ENCODE measurements at regions not wholly inside any gene's neighbourhood (a gene's known extent, or its start where the extent isn't known, plus 50 kb on each side); places are given as distances from the start of the nearest gene placed in this dataset.

GRCh38 chr4:123497340-123497739 is 100.7 kb downstream of the SPRY1 start:
- no peak for DNase-seq (ENCODE audit: low spot score)

- no peak for DNase-seq (ENCODE audit: low spot score)
Measured at GRCh38 chr4:123501733-123502132, 105.1 kb downstream of the SPRY1 start.

GRCh38 chr4:123503698-123504363 is 107.2 kb downstream of the SPRY1 start:
- no peak for DNase-seq (ENCODE audit: low spot score)

GRCh38 chr4:123505095-123506010 is 108.8 kb downstream of the SPRY1 start:
- peak; percentile 23 for DNase-seq (ENCODE audit: low spot score)

GRCh38 chr4:123506011-123506695 is 109.6 kb downstream of the SPRY1 start:
- DNase-seq (ENCODE audit: low spot score): no peak

- DNase-seq (ENCODE audit: low spot score): no peak
Measured at GRCh38 chr4:123507376-123507775, 110.8 kb downstream of the SPRY1 start.

GRCh38 chr4:123510221-123510620 is 113.6 kb downstream of the SPRY1 start:
- DNase-seq (ENCODE audit: low spot score): no peak

- no peak for DNase-seq (ENCODE audit: low spot score)
Measured at GRCh38 chr4:123510659-123511058, 114.1 kb downstream of the SPRY1 start.

- DNase-seq (ENCODE audit: low spot score): no peak
Measured at GRCh38 chr4:123516576-123516975, 120.0 kb downstream of the SPRY1 start.

GRCh38 chr4:123517176-123517575 is 120.6 kb downstream of the SPRY1 start:
- DNase-seq (ENCODE audit: low spot score): no peak

- no peak for DNase-seq (ENCODE audit: low spot score)
Measured at GRCh38 chr4:123517971-123518370, 121.4 kb downstream of the SPRY1 start.

- DNase-seq (ENCODE audit: low spot score): no peak
Measured at GRCh38 chr4:123520325-123520724, 123.7 kb downstream of the SPRY1 start.

GRCh38 chr4:123522081-123522480 is 125.5 kb downstream of the SPRY1 start:
- no peak for DNase-seq (ENCODE audit: low spot score)

- DNase-seq (ENCODE audit: low spot score): no peak
Measured at GRCh38 chr4:123522646-123523045, 126.1 kb downstream of the SPRY1 start.

GRCh38 chr4:123524958-123525628 is 128.5 kb downstream of the SPRY1 start:
- DNase-seq (ENCODE audit: low spot score): no peak

GRCh38 chr4:123526511-123526910 is 129.9 kb downstream of the SPRY1 start:
- no peak for DNase-seq (ENCODE audit: low spot score)

- no peak for DNase-seq (ENCODE audit: low spot score)
Measured at GRCh38 chr4:123528501-123529277, 132.1 kb downstream of the SPRY1 start.

- no peak for DNase-seq (ENCODE audit: low spot score)
Measured at GRCh38 chr4:123529278-123529568, 132.6 kb downstream of the SPRY1 start.

GRCh38 chr4:123530357-123530756 is 133.8 kb downstream of the SPRY1 start:
- DNase-seq (ENCODE audit: low spot score): no peak

- no peak for DNase-seq (ENCODE audit: low spot score)
Measured at GRCh38 chr4:123535037-123535748, 138.6 kb downstream of the SPRY1 start.

GRCh38 chr4:123536225-123536624 is 139.6 kb downstream of the SPRY1 start:
- DNase-seq (ENCODE audit: low spot score): no peak
